Psoas muscle (tissue), 7 donors: ENCODE measurements at regions not wholly inside any gene's neighbourhood (a gene's known extent, or its start where the extent isn't known, plus 50 kb on each side); places are given as distances from the start of the nearest gene placed in this dataset.
A peak's percentile ranks its signal among the peaks of the same experiment; 100 is the strongest.

ENCODE experiments used
- ATAC-seq, 4 donors: fragments of 200-7000 bp; cut with Tn5 transposase; one replicate each; pipeline ENCODE4 v1.9.1; 2020; ENCODE audit warnings: moderate library complexity in 3 of 4, mild to moderate bottlenecking in 2 of 4
- DNase-seq, 2 donors: peaks; one replicate each; pipeline ENCODE4 v3.0.0-alpha.2; 2020
- H3K27ac ChIP-seq: fragments of 200-600 bp; one replicate; pipeline ENCODE4 v1.8.0; 2022
- H3K27me3 ChIP-seq, 3 donors: fragments of 200-600 bp in 1 of 3; one replicate each; pipeline versions ENCODE4 v1.6.1 to v1.8.0; 2013 to 2022; ENCODE audit warnings: low read length in 2 of 3, mild to moderate bottlenecking in 2 of 3, moderate library complexity in 1 of 3; ENCODE audit not compliant: insufficient read depth in 3 of 3
- H3K36me3 ChIP-seq, 2 donors: fragments of 200-600 bp in 1 of 2; one replicate each; pipeline versions ENCODE4 v1.6.1 to v1.8.0; 2013 to 2022; ENCODE audit warnings: low read depth in 1 of 2, mild to moderate bottlenecking in 1 of 2, moderate library complexity in 1 of 2; ENCODE audit not compliant: insufficient read depth in 1 of 2
- H3K4me1 ChIP-seq: fragments of 200-600 bp; one replicate; pipeline ENCODE4 v1.8.0; 2022
- H3K4me3 ChIP-seq: fragments of 200-600 bp; one replicate; pipeline ENCODE4 v1.8.0; 2022; ENCODE audit warnings: mild to moderate bottlenecking
- H3K9me3 ChIP-seq: fragments of 200-600 bp; one replicate; pipeline ENCODE4 v1.8.0; 2022
- CTCF ChIP-seq: fragments of 200-600 bp; IDR thresholded peaks from one replicate; pipeline ENCODE4 v1.8.0; 2022; ENCODE audit warnings: antibody characterized with exemption
- WGBS, 3 donors: extraction: QIAGEN DNeasy Blood & Tissue Kit; methylation state at CpG; one replicate each; pipeline versions ENCODE4 v1.1.6 to v1.1.7; 2013; 5-methylcytosine and 5-hydroxymethylcytosine counted together
- intact Hi-C, 2 donors: fragments of 100-400 bp; cut with DNase I; formaldehyde crosslinking; loops; one replicate each; pipeline versions ENCODE4 v1.11.0 to v1.14.2; 2022
- donor health status: healthy with polysubstance abuse.
- donor health status: DM: no; HTN: no; CAD: no; lungs with moderate emphysema.
- donor health status: Bipolar disorder and iron deficiency.
- donor health status: healthy.
- donor health status: DM: yes; HTN: yes; CAD: no.
- donor health status: DM: no; HTN: no; CAD: no.
- donor health status: DM: yes; HTN: yes; CAD: no.

GRCh38 chr10:4717670-4718069 is 108.3 kb upstream of the AKR1E2 start:
- ATAC-seq = no peak
- H3K4me1 ChIP-seq = peaks cover 8% of the 10 kb centered on the region
- no peak for TF ChIP-seq CTCF
- WGBS, 3 donors = 85 to 100% (median 95%) methylated on average over 1 of the region's 1 CpG
- H3K27me3 ChIP-seq = no peaks in the 10 kb centered on the region
- H3K4me3 ChIP-seq = no peak overlapping the region
- H3K9me3 ChIP-seq = no peaks in the 10 kb centered on the region
- intact Hi-C loops = no loop called here
- H3K36me3 ChIP-seq = no peaks in the 10 kb centered on the region
- DNase-seq = no peak
- no peak overlapping the region for H3K27ac ChIP-seq

DNA sequence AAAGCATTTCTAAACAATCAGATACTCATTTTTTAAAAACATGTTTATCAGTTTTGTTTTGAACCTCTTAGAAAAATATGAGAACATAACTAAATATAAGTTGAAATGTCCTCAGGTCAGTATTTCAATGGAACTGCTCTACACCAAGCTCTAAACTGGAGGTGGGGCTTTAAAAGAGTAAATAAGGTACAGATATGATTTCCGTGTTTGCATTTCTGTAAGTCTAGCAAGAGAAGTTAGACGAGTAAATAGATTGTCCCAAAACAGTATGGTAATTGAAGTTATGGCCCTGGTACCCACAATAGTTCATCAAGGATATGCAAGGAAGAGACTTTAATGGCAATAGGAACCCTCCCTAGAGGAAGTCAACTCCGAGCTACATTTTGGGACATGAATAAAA is 115.1 kb upstream of the AKR1E2 start:
- H3K27me3 ChIP-seq = no peaks in the 10 kb centered on the region
- H3K9me3 ChIP-seq = no peaks in the 10 kb centered on the region
- TF ChIP-seq CTCF = no peak
- intact Hi-C loops = no loop called here
- WGBS, 3 donors = 32 to 83% (median 63%) methylated on average over 3 of the region's 3 CpGs
- DNase-seq (no peak), ATAC-seq (no peak)
- no peaks in the 10 kb centered on the region for H3K36me3 ChIP-seq
- H3K27ac ChIP-seq = no peak overlapping the region
- H3K4me1 ChIP-seq = no peaks in the 10 kb centered on the region
- no peak overlapping the region for H3K4me3 ChIP-seq

DNA sequence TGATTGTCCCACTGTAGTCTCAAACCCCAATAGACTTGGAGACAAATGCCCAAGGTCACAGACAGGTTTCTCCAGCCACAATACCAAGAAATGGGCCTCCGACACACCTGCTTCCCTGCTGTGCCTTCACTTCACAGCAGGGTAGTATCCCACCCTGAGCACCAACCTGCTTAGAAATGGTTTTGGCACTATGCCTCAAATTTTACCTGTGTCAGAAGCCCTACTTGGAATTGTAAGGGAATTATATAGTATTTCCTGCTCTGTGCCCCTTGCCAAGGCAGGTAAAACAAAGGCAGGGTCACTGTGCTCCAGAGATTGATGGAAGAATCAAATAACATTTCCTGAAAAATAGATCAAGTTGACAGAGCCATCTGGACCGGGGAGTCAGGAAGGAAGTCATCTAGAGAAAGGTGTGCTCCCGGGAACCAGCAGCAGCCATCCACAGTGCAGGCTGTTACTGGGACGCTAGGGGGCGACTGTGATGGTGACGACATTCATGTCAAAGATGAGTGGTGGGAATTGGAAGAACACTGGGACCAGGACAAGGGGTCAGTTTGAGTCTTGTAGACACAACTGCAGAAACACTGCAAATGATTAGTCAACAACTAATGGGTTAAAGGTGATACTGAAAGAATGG is 117.8 kb upstream of the AKR1E2 start:
- no peaks in the 10 kb centered on the region for H3K27me3 ChIP-seq
- DNase-seq (no peak), ATAC-seq (no peak)
- H3K4me1 ChIP-seq = no peaks in the 10 kb centered on the region
- no peak overlapping the region for H3K27ac ChIP-seq
- H3K36me3 ChIP-seq = no peaks in the 10 kb centered on the region
- H3K9me3 ChIP-seq = no peaks in the 10 kb centered on the region
- intact Hi-C loops = no loop called here
- 53 to 62% (median 53%) methylated on average over 6 of the region's 6 CpGs for WGBS, 3 donors
- TF ChIP-seq CTCF = no peak
- no peak overlapping the region for H3K4me3 ChIP-seq

- intact Hi-C loops = no loop called here
- Histone ChIP-seq H3K4me1 (no peaks in the 10 kb centered on the region), H3K36me3 (no peaks in the 10 kb centered on the region), H3K27ac (no peak overlapping the region), H3K27me3 (no peaks in the 10 kb centered on the region), H3K4me3 (no peak overlapping the region), H3K9me3 (no peaks in the 10 kb centered on the region)
- 84 to 95% (median 90%) methylated on average over 2 of the region's 2 CpGs for WGBS, 3 donors
- no peak for DNase-seq
- ATAC-seq = no peak
- no peak for TF ChIP-seq CTCF
These were observed 118.8 kb upstream of the AKR1E2 start for GRCh38 chr10:4707221-4707620.

- Histone ChIP-seq H3K9me3 (no peaks in the 10 kb centered on the region), H3K4me3 (no peak overlapping the region), H3K4me1 (no peaks in the 10 kb centered on the region), H3K36me3 (no peaks in the 10 kb centered on the region), H3K27me3 (no peaks in the 10 kb centered on the region), H3K27ac (peak overlapping the region; percentile 0)
- DNase-seq (no peak), ATAC-seq (peak; percentile 54 to 72 (median 65))
- TF ChIP-seq CTCF = no peak
- intact Hi-C loops = no loop called here
- WGBS, 3 donors = 26 to 54% (median 36%) methylated on average over 2 of the region's 2 CpGs
These were observed 121.9 kb upstream of the AKR1E2 start for GRCh38 chr10:4704034-4704545.
